ENCODE measurements at regions not wholly inside any gene's neighbourhood (a gene's known extent, or its start where the extent isn't known, plus 50 kb on each side); places are given as distances from the start of the nearest gene placed in this dataset.
"Not testable (repeated sequence)": the region's sequence is repeated elsewhere in the genome, so short reads cannot be mapped to it uniquely, and the experiment has no call there.

- no peak for DNase-seq
These were observed 1248.4 kb downstream of the NSUN3 start for GRCh38 chr3:95311272-95311671.

- DNase-seq, result no peak
These were observed 1249.8 kb downstream of the NSUN3 start for GRCh38 chr3:95312650-95313049.

- no peak for DNase-seq
These were observed 1257.1 kb downstream of the NSUN3 start for GRCh38 chr3:95319921-95320494.

GRCh38 chr3:95327478-95327877 is 1264.6 kb downstream of the NSUN3 start:
- no peak for DNase-seq

GRCh38 chr3:95333826-95334225 is 1271.0 kb downstream of the NSUN3 start:
- no peak for DNase-seq

GRCh38 chr3:95334461-95334860 is 1271.6 kb downstream of the NSUN3 start:
- no peak for DNase-seq

- DNase-seq, result no peak
These were observed 1272.7 kb downstream of the NSUN3 start for GRCh38 chr3:95335517-95335916.

GRCh38 chr3:95338446-95338845 is 1275.6 kb downstream of the NSUN3 start:
- no peak for DNase-seq

GRCh38 chr3:95341314-95341713 is 1278.5 kb downstream of the NSUN3 start:
- DNase-seq, result no peak

- no peak for DNase-seq
These were observed 1280.4 kb downstream of the NSUN3 start for GRCh38 chr3:95343228-95343627.

GRCh38 chr3:95343767-95344166 is 1280.9 kb downstream of the NSUN3 start:
- no peak for DNase-seq

- not testable (repeated sequence) for DNase-seq
These were observed 1285.1 kb downstream of the NSUN3 start for GRCh38 chr3:95347936-95348335.

GRCh38 chr3:95348879-95349278 is 1286.0 kb downstream of the NSUN3 start:
- DNase-seq, result no peak

GRCh38 chr3:95350049-95350448 is 1287.2 kb downstream of the NSUN3 start:
- no peak for DNase-seq

GRCh38 chr3:95351158-95351557 is 1288.3 kb downstream of the NSUN3 start:
- no peak for DNase-seq

GRCh38 chr3:95352471-95352870 is 1289.6 kb downstream of the NSUN3 start:
- no peak for DNase-seq

- DNase-seq, result no peak
These were observed 1291.6 kb downstream of the NSUN3 start for GRCh38 chr3:95354489-95354888.

GRCh38 chr3:95356764-95357501 is 1294.1 kb downstream of the NSUN3 start:
- no peak for DNase-seq

GRCh38 chr3:95387242-95388021 is 1324.6 kb downstream of the NSUN3 start:
- DNase-seq, result no peak

- DNase-seq, result no peak
These were observed 1327.0 kb downstream of the NSUN3 start for GRCh38 chr3:95389725-95390313.

GRCh38 chr3:95394286-95394685 is 1331.4 kb downstream of the NSUN3 start:
- DNase-seq, result no peak

- no peak for DNase-seq
These were observed 1336.7 kb downstream of the NSUN3 start for GRCh38 chr3:95399585-95399984.

GRCh38 chr3:95401693-95402092 is 1338.8 kb downstream of the NSUN3 start:
- no peak for DNase-seq

Measured in activated CD4-positive, alpha-beta T cell treated with anti-CD3 and anti-CD28 coated beads, Interleukin-2, amount 50 U/mL, for 48 hours (primary cell).